ENCODE measurements at regions not wholly inside any gene's neighbourhood (a gene's known extent, or its start where the extent isn't known, plus 50 kb on each side); places are given as distances from the start of the nearest gene placed in this dataset.
"Not testable (repeated sequence)": the region's sequence is repeated elsewhere in the genome, so short reads cannot be mapped to it uniquely, and the experiment has no call there.

DNA sequence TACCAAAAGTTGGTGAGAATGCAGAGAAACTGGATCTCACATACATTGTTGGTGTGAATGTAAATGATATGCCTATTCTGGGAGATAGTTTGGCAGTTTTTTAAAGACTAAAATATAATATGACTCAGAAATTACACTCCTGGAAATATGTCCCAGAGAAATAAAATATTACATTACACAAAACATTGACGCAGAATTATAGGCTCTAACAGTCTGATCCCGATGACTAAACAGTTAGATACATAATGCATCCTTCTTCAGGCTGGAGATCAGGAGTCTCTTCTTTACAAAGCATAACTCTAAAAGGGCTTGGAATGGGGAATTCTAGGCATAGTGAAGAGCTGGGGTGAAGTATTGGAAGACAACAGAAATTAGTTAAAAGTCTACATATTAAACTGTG, 586.2 kb upstream of the NECTIN3 start:
- TF ChIP-seq POLR2A (IDR thresholded peaks at IDR 0.05; ENCODE audit: low read length) (no peak), GATA1 (IDR thresholded peaks at IDR 0.05; ENCODE audit: low read depth, low read length) (no peak)
- no peak for DNase-seq

DNA sequence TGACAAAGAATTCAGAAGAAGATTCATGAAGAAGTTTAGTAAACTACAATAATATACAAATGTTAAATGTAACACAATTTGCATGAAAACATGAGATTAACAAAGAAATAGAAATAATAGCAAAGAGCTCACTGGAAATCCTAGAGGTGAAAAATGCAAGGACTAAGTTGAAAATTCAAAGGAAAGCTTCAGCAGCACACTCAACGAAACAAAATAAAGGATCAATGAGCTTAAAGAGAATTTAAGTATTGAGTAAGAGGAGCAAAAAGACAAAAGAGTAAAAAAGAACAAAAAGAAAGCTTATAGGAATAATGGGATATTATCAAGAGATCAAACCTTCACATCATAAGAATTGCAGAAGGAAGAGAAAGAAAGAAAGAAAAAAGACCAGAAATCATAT, 583.8 kb upstream of the NECTIN3 start:
- TF ChIP-seq GATA1 (IDR thresholded peaks at IDR 0.05; ENCODE audit: low read depth, low read length) (no peak), POLR2A (IDR thresholded peaks at IDR 0.05; ENCODE audit: low read length) (no peak)
- no peak for DNase-seq

DNA sequence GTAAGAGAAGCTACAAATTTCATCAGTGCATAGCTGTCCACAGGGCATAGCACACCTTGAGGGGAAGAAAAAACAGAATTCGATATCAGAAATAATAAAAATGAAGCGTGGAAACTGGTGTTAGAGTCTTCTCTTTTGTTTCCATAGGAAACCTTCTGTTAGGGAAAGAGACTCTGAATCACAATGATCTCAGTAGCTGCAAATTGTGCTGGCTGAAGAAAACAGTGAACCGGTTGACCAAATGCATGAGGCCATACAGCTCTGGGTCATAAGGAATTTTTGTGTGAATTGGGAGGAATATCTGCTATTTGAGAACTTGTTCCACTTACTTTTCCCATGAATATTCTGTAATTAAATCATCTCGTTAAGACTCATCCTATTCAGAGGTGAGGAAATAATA, 580.2 kb upstream of the NECTIN3 start:
- TF ChIP-seq GATA1 (IDR thresholded peaks at IDR 0.05; ENCODE audit: low read depth, low read length) = no peak
- no peak for TF ChIP-seq POLR2A (IDR thresholded peaks at IDR 0.05; ENCODE audit: low read length)
- no peak for DNase-seq

DNA sequence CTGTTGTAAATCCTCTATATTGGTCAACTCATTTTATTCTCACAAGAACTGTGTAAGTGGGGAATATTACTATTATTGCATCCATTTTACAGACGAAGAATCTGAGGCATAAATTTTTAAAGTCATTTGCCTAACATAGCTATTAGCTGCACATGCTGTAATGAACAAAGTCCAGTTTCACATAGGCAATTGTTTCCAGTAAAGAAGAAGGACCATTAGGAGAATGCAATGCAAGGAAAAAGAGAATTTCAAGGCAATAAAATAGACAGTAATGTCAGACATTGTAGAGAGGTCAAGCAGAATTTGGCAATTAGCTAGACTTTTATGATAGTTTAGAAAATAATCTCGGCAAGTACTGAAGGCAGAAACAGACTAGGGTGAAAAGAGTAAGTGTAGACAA, 578.7 kb upstream of the NECTIN3 start:
- TF ChIP-seq POLR2A (IDR thresholded peaks at IDR 0.05; ENCODE audit: low read length) (no peak), GATA1 (IDR thresholded peaks at IDR 0.05; ENCODE audit: low read depth, low read length) (no peak)
- DNase-seq = no peak

DNA sequence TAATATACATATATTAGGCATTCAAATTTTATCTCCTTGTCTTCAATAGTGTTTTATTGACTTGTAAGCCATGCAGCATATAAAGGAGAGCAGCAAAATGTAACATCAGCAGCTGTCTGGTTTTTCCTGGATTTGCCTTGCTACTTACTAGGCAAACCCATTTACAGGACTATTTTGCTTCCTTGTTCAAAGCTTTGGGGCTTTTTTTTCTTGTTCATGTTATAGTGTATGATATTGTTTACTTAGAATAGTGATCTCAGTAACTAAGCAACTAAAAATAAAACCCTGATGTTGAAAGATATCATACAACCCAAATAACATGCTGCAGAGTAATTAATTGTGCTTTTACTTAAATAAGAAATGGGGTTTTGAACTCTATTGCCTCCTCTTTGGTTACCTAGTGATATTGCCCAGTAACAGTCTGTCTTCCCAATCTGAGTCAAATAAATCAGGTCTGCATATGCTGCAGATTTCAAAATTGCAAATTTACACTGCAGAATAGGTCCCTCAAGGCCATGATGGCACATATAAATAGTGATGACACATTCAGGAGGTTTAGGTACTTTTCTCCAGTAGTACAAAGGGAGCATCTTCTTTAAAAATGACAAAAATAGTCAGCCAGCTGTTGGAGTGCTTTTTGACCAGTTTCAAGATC, 578.1 kb upstream of the NECTIN3 start:
- no peak for TF ChIP-seq POLR2A (IDR thresholded peaks at IDR 0.05; ENCODE audit: low read length)
- no peak for TF ChIP-seq GATA1 (IDR thresholded peaks at IDR 0.05; ENCODE audit: low read depth, low read length)
- no peak for DNase-seq

DNA sequence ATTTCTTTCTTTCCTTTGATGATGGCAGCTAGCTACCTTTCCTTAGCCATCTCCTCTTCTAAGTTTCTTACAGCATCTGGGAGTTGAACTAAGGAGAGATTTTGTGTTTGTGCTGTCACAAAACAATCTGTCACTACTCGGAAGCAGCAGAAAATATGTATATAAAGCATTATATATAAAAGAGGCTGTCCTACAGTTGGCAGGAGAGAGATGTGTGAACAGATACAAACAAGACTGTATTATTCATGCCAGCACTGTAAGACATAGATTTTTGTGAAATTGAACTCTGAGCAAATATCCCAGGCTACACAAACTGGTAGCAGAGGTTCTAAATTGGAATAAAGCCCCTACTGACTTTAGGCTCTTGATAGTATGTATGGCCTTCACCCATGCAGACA, 577.5 kb upstream of the NECTIN3 start:
- TF ChIP-seq POLR2A (IDR thresholded peaks at IDR 0.05; ENCODE audit: low read length) (no peak), GATA1 (IDR thresholded peaks at IDR 0.05; ENCODE audit: low read depth, low read length) (no peak)
- DNase-seq = no peak

DNA sequence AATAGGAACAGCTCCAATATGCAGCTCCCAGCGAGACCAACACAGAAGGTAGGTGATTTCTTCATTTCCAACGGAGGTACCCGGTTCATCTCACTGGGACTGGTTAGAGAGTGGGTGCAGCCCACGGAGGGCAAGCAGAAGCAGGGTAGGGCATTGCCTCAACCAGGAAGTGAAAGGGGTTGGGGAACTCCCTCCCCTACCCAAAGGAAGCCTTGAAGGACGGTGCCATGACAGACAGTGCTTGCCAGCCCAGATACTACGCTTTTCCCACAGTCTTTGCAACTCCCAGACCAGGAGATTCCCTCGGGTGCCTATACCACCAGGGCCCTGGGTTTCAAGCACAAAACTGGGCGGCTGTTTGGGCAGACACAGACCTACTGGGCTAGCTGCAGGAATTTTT, 576.9 kb upstream of the NECTIN3 start:
- DNase-seq = no peak
- TF ChIP-seq GATA1 (IDR thresholded peaks at IDR 0.05; ENCODE audit: low read depth, low read length) = no peak
- no peak for TF ChIP-seq POLR2A (IDR thresholded peaks at IDR 0.05; ENCODE audit: low read length)

DNA sequence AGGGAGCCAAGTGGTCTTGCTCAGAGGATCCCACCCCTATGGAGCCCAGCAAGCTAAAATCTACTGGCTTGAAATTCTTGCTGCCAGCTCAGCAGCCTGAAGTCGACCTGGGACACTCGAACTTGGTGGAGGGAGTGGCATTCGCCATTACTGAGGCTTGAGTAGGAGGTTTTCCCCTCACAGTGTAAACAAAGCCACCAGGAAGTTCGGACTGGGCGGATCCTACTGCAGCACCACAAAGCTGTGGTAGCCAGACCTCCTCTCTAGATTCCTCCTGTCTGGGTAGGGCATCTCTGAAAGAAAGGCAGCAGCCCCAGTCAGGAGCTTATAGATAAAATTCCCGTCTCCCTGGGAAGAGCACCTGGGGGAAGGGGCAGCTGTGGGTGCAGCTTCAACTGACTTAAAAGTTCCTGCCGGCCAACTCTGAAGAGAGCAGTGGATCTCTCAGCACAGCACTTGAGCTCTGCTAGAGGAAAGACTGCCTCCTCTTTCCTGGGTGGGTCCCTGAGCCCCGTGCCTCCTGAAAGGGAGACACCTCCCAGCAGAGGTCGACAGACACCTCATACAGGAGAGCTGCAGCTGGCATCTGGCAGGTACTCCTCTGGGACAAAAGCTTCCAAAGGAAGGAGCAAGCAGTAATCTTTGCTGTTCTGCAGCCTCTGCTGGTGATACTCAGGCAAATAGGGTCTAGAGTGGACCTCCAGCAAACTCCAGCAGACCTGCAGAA, 576.3 kb upstream of the NECTIN3 start:
- no peak for DNase-seq
- TF ChIP-seq GATA1 (IDR thresholded peaks at IDR 0.05; ENCODE audit: low read depth, low read length) (no peak), POLR2A (IDR thresholded peaks at IDR 0.05; ENCODE audit: low read length) (no peak)

DNA sequence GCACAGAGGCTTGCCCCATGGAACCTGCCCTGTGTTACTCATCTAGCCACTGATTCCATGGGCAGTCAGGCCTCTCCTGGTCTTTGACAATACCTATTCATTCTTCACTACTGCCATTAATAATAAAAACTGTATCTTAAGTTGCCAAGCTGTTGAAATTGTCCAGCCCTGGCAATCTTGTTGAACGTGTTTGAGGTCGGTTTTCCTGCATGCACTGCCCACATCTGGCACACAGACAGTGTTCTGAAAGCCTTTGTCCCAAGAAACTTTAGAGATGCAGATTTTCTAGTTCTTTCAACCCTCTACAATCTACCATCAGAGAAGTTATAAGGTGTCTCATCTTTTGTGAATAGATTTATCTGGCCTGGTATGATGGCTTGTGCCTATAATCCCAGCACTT, 567.2 kb upstream of the NECTIN3 start:
- DNase-seq = peak in 1 of 2 experiments; percentile 57
- TF ChIP-seq GATA1 (IDR thresholded peaks at IDR 0.05; ENCODE audit: low read depth, low read length) = no peak
- TF ChIP-seq POLR2A (IDR thresholded peaks at IDR 0.05; ENCODE audit: low read length) = no peak

DNA sequence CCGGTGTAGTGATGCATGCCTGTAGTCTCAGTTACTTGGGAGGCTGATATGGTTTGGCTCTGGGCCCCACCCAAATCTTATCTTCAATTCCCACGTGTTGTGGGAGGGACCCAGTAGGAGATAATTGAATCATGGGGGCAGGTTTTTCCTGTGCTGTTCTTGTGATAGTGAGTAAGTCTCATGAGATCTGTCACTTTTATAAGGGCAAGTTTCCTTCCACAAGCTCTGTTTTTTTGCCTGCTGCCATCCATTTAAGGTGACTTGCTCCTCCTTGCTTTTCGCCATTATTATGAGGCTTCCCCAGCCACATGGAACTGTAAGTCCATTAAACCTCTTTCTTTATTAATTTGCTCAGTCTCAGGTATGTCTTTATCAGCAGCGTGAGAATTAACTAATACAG, 566.7 kb upstream of the NECTIN3 start:
- TF ChIP-seq POLR2A (IDR thresholded peaks at IDR 0.05; ENCODE audit: low read length) (peak; percentile 22), GATA1 (IDR thresholded peaks at IDR 0.05; ENCODE audit: low read depth, low read length) (no peak)
- DNase-seq = peak; percentile 90 to 96

DNA sequence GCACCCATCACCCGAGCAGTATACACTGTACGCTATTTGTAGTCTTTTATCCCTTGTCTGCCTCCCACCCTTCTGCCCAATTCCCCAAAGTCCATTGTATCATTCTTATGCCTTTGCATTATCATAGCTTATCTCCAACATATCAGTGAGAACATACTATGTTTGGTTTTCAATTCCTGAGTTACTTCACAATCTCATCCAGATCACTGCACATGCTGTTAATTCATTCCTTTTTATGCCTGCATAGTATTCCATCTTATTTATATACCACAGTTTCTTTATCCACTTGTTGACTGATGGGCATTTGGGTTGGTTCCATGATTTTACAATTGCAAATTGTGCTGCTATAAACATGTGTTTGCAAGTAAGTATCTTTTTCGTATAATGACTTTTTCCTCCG, 564.7 kb upstream of the NECTIN3 start:
- TF ChIP-seq GATA1 (IDR thresholded peaks at IDR 0.05; ENCODE audit: low read depth, low read length) (no peak), POLR2A (IDR thresholded peaks at IDR 0.05; ENCODE audit: low read length) (no peak)
- no peak for DNase-seq

DNA sequence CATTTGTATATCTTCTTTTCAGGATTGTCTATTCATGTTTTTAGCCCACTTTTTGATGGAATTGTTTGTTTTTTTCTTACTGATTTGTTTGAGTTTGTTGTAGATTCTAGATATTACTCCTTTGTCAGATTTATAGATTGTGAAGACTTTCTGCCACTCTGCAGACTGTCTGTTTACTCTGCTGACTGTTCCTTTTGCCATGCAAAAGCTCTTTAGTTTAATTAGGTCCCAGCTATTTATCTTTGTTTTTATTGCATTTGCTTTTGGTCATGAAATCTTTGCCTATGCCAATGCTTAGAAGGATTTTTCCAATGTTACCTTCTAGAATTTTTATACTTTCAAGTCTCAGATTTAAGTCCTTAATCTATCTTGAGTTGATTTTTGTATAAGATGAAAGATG, 564.0 kb upstream of the NECTIN3 start:
- DNase-seq = not testable (repeated sequence)

DNA sequence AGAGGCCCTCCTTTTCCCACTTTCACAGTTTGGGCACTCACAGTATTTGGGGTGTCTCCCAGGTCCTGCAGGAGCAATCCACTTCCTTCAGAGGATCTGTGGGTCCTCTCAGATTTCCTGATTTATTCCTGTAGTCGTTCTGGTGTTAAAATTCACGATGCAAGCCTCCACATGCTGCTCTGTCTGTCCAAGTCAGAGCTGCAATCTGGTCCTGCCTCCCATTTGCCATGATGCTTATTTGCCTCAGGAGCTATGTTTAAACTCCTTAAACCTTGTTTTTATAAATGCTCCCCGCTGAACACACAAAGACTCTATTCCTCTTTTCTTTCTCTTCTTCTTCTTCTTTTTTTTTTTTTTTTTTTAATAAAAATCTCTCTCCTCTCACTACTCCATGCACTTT, 558.7 kb upstream of the NECTIN3 start:
- TF ChIP-seq GATA1 (IDR thresholded peaks at IDR 0.05; ENCODE audit: low read depth, low read length) = no peak
- TF ChIP-seq POLR2A (IDR thresholded peaks at IDR 0.05; ENCODE audit: low read length) = no peak

DNA sequence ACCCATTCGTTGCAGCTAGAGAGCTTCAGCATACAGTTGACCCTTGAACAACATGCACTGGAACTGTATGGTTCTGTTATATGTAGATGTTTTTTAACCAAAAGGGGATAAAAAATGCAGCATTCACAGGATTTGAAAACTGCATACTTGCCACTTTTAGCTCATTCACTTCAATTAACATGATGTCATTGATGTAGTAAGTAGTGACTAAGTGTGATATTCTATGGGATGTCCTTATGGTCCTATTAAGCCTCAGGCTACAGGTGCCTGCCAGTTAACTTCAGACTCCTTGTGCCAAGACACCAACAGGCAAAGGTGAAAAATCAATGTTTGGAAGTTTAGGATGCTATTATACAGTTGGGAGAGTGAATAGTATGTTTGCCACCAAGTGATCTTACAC, 553.6 kb upstream of the NECTIN3 start:
- no peak for DNase-seq
- no peak for TF ChIP-seq GATA1 (IDR thresholded peaks at IDR 0.05; ENCODE audit: low read depth, low read length)
- no peak for TF ChIP-seq POLR2A (IDR thresholded peaks at IDR 0.05; ENCODE audit: low read length)

More for the DNA sequence above, 558.7 kb upstream of the NECTIN3 start:
- no peak for DNase-seq

DNA sequence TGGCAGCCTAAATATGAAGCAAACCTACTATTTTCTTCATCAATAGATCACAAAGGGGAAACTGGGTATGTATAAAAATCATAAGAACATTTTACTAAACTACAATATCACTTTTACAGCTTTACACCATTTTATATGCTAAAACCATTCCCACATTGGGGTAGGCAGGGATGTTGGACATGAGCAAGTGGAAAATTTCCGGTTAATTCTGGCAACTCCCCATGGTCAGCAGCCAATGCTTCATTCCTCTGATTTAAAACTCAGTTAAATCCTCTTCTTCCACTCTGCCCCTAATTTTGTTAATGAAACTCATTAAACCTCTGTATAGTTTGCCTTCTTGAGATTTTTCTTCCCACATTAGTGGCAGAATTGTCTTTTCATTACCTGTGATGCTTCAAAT, 552.5 kb upstream of the NECTIN3 start:
- DNase-seq = no peak
- TF ChIP-seq POLR2A (IDR thresholded peaks at IDR 0.05; ENCODE audit: low read length) = no peak
- TF ChIP-seq GATA1 (IDR thresholded peaks at IDR 0.05; ENCODE audit: low read depth, low read length) = no peak

All from erythroblast (primary cell).